BLaER1 (cell line): ENCODE measurements at regions not wholly inside any gene's neighbourhood (a gene's known extent, or its start where the extent isn't known, plus 50 kb on each side); places are given as distances from the start of the nearest gene placed in this dataset.

Experiments used
- H3K27ac ChIP-seq: shearing (Covaris generic); formaldehyde crosslinking; 2 replicates; pipeline ENCODE4 v1.8.1; 2022
- H3K27me3 ChIP-seq: shearing (Covaris generic); formaldehyde crosslinking; 2 replicates; pipeline ENCODE4 v1.8.1; 2022
- H3K36me3 ChIP-seq: shearing (Covaris generic); formaldehyde crosslinking; 2 replicates; pipeline ENCODE4 v1.8.1; 2022
- H3K4me1 ChIP-seq: shearing (Covaris generic); formaldehyde crosslinking; 2 replicates; pipeline ENCODE4 v1.8.1; 2022
- H3K4me2 ChIP-seq: shearing (Covaris generic); formaldehyde crosslinking; 2 replicates; pipeline ENCODE4 v1.8.1; 2022
- H3K4me3 ChIP-seq: shearing (Covaris generic); formaldehyde crosslinking; 2 replicates; pipeline ENCODE4 v1.8.1; 2022
- H3K9ac ChIP-seq: shearing (Covaris generic); formaldehyde crosslinking; 2 replicates; pipeline ENCODE4 v1.8.1; 2022
- H3K9me3 ChIP-seq: shearing (Covaris generic); formaldehyde crosslinking; 2 replicates; pipeline ENCODE4 v1.8.1; 2022
- H4K20me1 ChIP-seq: shearing (Covaris generic); formaldehyde crosslinking; 2 replicates; pipeline ENCODE4 v1.8.1; 2022
- Cebpa-rat ChIP-seq: shearing (Covaris generic); IDR thresholded peaks from 2 replicates; pipeline ENCODE4 v1.8.1; 2022

DNA sequence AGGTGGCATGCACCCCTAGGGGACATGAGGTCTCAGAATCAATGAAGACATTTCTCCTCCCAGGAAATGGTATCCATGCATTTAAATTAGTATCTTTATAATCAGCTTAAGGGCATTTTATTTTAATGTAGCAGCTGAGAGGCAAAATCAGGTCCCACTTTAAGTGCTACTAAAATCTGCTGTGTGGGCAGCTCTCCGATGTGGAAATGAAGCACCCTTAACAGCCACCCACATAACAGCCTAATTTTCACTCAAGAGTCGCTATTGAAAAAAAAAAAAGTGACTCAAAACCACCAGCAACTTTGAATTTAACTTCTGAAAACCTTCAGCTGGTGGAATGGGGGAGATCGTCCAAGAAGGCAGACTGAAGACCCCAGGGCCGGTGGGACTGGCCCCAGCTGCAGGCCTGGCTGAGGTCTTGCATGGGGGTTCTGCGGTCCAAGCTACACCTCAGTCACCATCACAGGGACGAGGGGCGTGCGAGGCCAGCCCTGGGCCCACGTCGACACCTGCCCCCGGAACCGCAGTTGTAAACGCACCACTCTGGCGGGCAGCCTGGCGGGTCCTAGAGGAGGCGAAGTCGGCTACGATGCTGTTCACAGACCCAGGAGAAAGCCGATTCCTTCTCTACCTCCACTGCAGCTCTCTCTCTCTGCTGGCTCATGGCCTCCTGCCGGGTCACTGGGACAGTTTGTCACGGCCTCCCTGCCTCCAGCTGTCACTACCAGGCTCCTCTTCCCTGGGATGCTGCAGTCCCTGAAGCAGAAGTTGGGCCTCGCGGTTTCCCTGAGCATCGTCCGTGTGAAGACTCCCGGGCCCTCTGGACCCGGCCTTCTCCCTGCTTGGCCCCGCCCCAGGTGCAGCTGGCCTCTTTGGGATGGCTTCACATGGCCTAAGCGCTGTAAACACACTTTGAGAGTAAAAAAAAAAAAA lies 111.9 kb downstream of the KCNF1 start:
- peaks cover 4% of the 10 kb centered on the region for H3K9me3 ChIP-seq
- peaks cover 8% of the 10 kb centered on the region; the same call in 1 of the 2 replicates for H3K4me1 ChIP-seq
- no peak overlapping the region for H3K4me3 ChIP-seq
- H3K9ac ChIP-seq: no peak overlapping the region
- TF ChIP-seq Cebpa-rat: no peak
- no peaks in the 10 kb centered on the region for H3K36me3 ChIP-seq
- no peaks in the 10 kb centered on the region for H4K20me1 ChIP-seq
- no peak overlapping the region for H3K27ac ChIP-seq
- no peaks in the 10 kb centered on the region for H3K27me3 ChIP-seq
- no peak overlapping the region for H3K4me2 ChIP-seq

DNA sequence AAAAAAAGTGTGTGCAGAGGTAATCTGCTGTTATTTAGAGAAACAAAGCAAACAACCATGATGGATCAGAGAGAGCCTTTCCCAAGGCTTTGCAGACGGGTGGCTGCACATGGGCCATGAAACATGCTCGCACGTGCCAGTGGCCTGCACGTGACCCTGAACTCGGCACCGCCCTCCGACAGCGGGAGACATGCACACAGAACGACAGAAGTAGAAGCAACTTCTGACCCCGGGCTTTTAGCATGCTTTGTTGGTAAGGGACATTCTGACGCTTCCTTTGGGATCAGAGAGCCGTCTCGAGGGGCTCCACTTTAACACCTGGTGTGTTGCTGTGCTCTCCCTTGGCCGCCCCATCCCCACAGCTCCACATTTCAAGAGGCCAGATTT lies 112.5 kb downstream of the KCNF1 start:
- Histone ChIP-seq H3K9ac (no peak overlapping the region), H3K4me1 (peaks cover 8% of the 10 kb centered on the region; the same call in 1 of the 2 replicates), H3K4me3 (no peak overlapping the region), H4K20me1 (no peaks in the 10 kb centered on the region), H3K27ac (no peak overlapping the region), H3K4me2 (no peak overlapping the region), H3K27me3 (no peaks in the 10 kb centered on the region), H3K36me3 (no peaks in the 10 kb centered on the region), H3K9me3 (no peaks in the 10 kb centered on the region)
- no peak for TF ChIP-seq Cebpa-rat

DNA sequence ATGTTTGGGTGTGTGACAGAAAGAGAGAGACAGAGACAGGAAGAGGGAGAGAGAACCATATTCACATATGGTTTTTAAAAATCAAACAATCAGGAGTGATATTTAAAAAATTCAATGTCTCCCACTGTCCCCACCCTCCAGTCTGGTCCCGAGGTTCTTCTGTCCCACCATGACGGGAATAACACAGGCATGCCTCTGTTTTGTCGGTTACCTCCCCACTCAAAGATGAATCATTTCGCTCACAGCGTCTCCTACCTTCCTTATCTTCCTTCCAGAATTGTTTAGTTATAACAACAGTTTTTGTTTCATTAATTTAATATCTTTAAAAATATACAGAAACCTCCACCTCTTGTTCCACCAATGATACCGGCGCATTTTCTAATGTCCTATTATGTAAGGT lies 113.0 kb downstream of the KCNF1 start:
- H4K20me1 ChIP-seq: no peaks in the 10 kb centered on the region
- no peak overlapping the region for H3K4me2 ChIP-seq
- no peak overlapping the region for H3K4me3 ChIP-seq
- no peaks in the 10 kb centered on the region for H3K36me3 ChIP-seq
- peaks cover 8% of the 10 kb centered on the region; the same call in 1 of the 2 replicates for H3K4me1 ChIP-seq
- no peak overlapping the region for H3K27ac ChIP-seq
- H3K27me3 ChIP-seq: no peaks in the 10 kb centered on the region
- H3K9ac ChIP-seq: no peak overlapping the region
- no peak for TF ChIP-seq Cebpa-rat
- H3K9me3 ChIP-seq: no peaks in the 10 kb centered on the region

DNA sequence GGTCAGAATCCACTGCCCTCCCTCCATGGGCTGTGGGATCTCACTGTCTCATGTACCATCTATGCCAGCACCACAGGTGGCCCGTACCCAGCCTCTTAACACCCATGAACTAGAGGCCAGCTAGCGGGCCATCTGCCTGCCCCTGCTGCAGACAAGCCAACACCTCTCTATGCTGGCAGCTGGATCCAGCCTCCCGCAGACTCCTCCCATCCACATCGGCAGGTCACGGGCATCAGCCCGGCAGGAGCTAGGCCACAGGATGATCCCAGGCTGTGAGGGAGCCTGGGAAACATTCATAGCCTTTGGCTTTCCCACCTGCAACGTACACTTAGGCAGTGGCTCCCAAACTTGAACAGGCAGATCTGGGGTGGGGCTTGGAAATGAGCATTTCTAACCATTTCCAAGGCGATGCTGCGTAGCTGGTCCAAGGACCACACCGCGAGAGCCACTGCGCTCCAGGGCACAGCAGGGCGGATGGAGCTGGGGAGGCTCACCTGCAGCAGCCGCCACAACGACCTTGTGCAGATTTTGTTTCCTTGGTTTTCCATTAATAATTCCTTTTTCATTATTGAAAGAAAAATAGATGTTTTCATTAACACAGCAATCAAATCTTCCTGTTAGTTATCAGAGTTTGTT lies 114.7 kb downstream of the KCNF1 start:
- no peak overlapping the region for H3K4me3 ChIP-seq
- peaks cover 8% of the 10 kb centered on the region; the same call in 1 of the 2 replicates for H3K4me1 ChIP-seq
- no peak for TF ChIP-seq Cebpa-rat
- no peak overlapping the region for H3K27ac ChIP-seq
- H3K4me2 ChIP-seq: no peak overlapping the region
- no peaks in the 10 kb centered on the region for H3K9me3 ChIP-seq
- no peaks in the 10 kb centered on the region for H3K36me3 ChIP-seq
- H3K9ac ChIP-seq: no peak overlapping the region
- H3K27me3 ChIP-seq: no peaks in the 10 kb centered on the region
- no peaks in the 10 kb centered on the region for H4K20me1 ChIP-seq

DNA sequence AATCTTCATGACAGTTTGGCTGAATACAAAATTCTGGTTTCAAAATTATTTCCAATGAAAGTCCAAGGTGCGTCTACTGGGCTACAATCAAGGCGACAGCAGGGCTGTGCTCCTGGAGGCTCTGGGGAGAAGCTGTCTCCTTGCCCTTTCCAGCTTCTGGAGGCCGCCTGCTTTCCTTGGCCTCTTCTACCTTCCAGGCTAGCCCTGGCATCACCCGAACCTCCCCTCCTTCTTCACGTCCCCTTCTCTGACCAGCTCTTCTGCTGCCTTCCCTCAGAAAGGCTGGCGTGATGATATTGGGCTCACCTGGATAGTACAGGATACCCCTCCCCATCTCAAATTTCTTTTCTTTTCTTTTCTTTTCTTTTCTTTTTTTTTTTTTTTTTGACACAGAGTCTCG lies 115.5 kb downstream of the KCNF1 start:
- no peak overlapping the region for H3K4me2 ChIP-seq
- H3K27me3 ChIP-seq: no peaks in the 10 kb centered on the region
- H3K9ac ChIP-seq: no peak overlapping the region
- TF ChIP-seq Cebpa-rat: no peak
- no peaks in the 10 kb centered on the region for H4K20me1 ChIP-seq
- H3K27ac ChIP-seq: no peak overlapping the region
- H3K4me1 ChIP-seq: peaks cover 8% of the 10 kb centered on the region; the same call in 1 of the 2 replicates
- no peaks in the 10 kb centered on the region for H3K9me3 ChIP-seq
- H3K36me3 ChIP-seq: no peaks in the 10 kb centered on the region
- H3K4me3 ChIP-seq: no peak overlapping the region

DNA sequence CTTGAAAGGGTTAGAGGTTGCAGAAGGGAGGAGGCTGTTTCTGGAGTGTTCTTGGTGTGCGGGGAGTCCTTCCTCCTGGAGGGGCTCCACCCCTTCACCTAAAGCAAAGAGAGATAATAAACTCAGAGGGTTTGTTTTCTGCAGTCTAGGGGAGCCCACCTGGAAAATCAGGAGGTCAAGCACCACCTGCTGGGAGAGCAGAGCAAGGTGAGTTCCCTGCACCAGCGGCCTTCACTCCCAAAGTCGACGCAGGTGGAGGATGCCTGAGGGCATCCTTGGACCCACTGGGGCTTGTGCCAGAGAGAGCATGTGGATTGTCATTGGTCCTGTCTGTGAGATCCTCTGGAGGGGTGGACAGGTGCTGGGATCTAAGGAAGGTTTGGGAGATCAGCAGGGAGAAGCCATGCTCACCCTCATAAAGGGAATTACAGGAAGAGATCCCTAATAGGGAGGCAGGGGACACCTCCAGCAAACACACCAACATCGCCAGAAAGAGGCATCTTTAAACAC lies 116.7 kb downstream of the KCNF1 start:
- H3K27ac ChIP-seq: no peak overlapping the region
- no peak overlapping the region for H3K9ac ChIP-seq
- H3K4me2 ChIP-seq: no peak overlapping the region
- H3K27me3 ChIP-seq: no peaks in the 10 kb centered on the region
- no peaks in the 10 kb centered on the region for H4K20me1 ChIP-seq
- no peak for TF ChIP-seq Cebpa-rat
- peaks cover 8% of the 10 kb centered on the region; the same call in 1 of the 2 replicates for H3K4me1 ChIP-seq
- H3K4me3 ChIP-seq: no peak overlapping the region
- peaks cover 8% of the 10 kb centered on the region for H3K9me3 ChIP-seq
- H3K36me3 ChIP-seq: no peaks in the 10 kb centered on the region

DNA sequence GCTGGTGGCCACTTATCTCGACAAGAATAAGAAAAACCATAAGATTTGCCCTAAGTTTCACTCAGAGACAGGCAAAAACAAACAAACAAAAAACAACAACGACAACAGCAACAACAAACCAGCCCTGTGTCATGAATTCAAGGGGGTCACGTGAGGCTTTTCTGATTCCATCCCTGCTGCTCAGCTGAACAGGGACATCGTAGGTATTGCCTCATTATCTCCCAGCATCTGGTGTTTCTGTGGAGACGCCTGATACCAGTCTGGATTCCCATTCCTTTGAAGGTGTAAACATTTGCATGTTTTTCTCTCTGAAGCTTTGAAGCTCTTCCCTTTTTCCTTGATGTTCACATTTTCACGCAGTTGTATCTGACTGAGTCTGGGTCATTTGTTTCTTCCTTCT lies 117.4 kb downstream of the KCNF1 start:
- TF ChIP-seq Cebpa-rat: no peak
- Histone ChIP-seq H3K27ac (no peak overlapping the region), H3K36me3 (no peaks in the 10 kb centered on the region), H3K27me3 (no peaks in the 10 kb centered on the region), H3K9ac (no peak overlapping the region), H3K4me1 (peaks cover 5% of the 10 kb centered on the region; the same call in 1 of the 2 replicates), H3K9me3 (peaks cover 14% of the 10 kb centered on the region), H3K4me3 (no peak overlapping the region), H3K4me2 (no peak overlapping the region), H4K20me1 (no peaks in the 10 kb centered on the region)

DNA sequence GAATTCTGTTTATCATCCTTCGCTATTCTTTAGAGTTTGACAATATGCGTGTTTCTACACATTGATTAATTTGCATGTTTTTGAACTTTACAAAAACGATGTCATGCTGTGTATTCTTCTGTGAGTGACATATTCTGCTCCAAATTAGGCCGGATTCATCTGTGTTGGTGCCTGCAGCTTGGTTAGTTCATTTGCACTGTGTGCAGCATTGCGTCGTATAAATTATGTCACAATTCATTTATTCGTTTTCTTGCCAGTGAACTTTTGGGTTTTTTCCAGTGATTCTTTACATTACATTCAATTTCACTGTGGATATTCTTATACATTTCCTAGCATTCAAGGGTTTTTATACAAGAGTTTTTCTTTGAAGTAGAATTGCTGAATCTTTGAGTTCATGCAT lies 118.3 kb downstream of the KCNF1 start:
- Histone ChIP-seq H3K9me3 (peaks cover 21% of the 10 kb centered on the region), H3K4me3 (no peak overlapping the region), H3K36me3 (no peaks in the 10 kb centered on the region), H3K9ac (no peak overlapping the region), H4K20me1 (no peaks in the 10 kb centered on the region), H3K4me1 (no peaks in the 10 kb centered on the region), H3K27ac (no peak overlapping the region), H3K4me2 (no peak overlapping the region), H3K27me3 (no peaks in the 10 kb centered on the region)
- TF ChIP-seq Cebpa-rat: no peak

DNA sequence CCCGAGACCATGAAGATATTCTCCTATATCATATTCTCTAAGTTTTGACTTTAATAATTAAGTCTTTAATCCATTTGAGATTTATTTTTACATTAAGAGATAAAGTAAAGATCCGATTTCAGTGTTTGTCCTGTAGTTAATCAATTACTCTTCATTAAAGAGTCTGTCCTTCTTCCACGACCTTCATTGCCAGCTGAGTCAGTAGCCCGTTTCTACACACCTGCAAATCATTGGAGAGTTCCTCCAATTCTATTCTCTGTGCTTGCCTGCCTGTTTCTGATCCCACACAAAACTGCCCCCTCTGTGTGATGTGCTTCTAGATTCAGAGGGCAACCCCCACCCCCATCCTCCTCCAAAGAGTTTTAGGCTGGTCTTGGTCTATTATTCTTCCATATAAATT lies 119.2 kb downstream of the KCNF1 start:
- no peak overlapping the region for H3K9ac ChIP-seq
- no peaks in the 10 kb centered on the region for H3K27me3 ChIP-seq
- no peak overlapping the region for H3K4me2 ChIP-seq
- no peak for TF ChIP-seq Cebpa-rat
- H3K4me3 ChIP-seq: no peak overlapping the region
- no peaks in the 10 kb centered on the region for H4K20me1 ChIP-seq
- H3K27ac ChIP-seq: no peak overlapping the region
- no peaks in the 10 kb centered on the region for H3K36me3 ChIP-seq
- no peaks in the 10 kb centered on the region for H3K4me1 ChIP-seq
- peaks cover 21% of the 10 kb centered on the region for H3K9me3 ChIP-seq

DNA sequence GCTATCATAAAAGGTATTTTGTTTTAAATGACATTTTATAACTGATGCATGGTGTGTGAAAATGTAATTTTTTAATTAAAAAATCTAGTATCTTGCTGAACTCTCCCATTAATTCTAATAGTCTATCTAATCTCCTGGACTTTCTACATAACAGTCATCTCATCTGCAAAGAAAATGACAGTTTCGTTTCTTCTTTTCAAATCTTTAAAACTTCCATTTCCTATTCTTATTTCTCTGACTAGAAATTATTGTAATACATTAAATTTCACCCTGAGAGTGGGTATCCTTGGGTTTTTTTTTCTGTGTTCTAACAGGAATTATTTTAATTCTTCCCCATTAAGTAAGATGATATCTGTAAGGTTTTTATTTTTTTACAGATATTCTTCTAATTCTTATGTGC lies 120.1 kb downstream of the KCNF1 start:
- H3K4me2 ChIP-seq: no peak overlapping the region
- no peak overlapping the region for H3K27ac ChIP-seq
- H4K20me1 ChIP-seq: no peaks in the 10 kb centered on the region
- no peaks in the 10 kb centered on the region for H3K36me3 ChIP-seq
- H3K4me3 ChIP-seq: no peak overlapping the region
- no peak overlapping the region for H3K9ac ChIP-seq
- H3K9me3 ChIP-seq: peaks cover 23% of the 10 kb centered on the region
- TF ChIP-seq Cebpa-rat: no peak
- H3K27me3 ChIP-seq: no peaks in the 10 kb centered on the region
- H3K4me1 ChIP-seq: no peaks in the 10 kb centered on the region
